SJCRH30 (cell line): ENCODE measurements at regions not wholly inside any gene's neighbourhood (a gene's known extent, or its start where the extent isn't known, plus 50 kb on each side); places are given as distances from the start of the nearest gene placed in this dataset.

Experiments used
- DNase-seq, 2 experiments: peaks; one replicate each; pipeline ENCODE4 v3.0.0-alpha.2; 2015 to 2020
- H3K27ac ChIP-seq: fragments of 250-450 bp; sonication (Bioruptor Pico); 2 replicates; pipeline ENCODE4 v1.5.1; 2020; ENCODE audit warnings: mild to moderate bottlenecking, moderate library complexity
- H3K27me3 ChIP-seq: fragments of 250-450 bp; sonication (Bioruptor Pico); 2 replicates; pipeline ENCODE4 v1.5.1; 2020; ENCODE audit warnings: mild to moderate bottlenecking, moderate library complexity
- H3K36me3 ChIP-seq: fragments of 250-450 bp; sonication (Bioruptor Pico); 2 replicates; pipeline ENCODE4 v1.5.1; 2020; ENCODE audit warnings: mild to moderate bottlenecking, moderate library complexity
- H3K4me1 ChIP-seq: fragments of 250-450 bp; sonication (Bioruptor Pico); 2 replicates; pipeline ENCODE4 v1.5.1; 2020; ENCODE audit warnings: mild to moderate bottlenecking, moderate library complexity
- H3K4me3 ChIP-seq: fragments of 250-450 bp; sonication (Bioruptor Pico); 2 replicates; pipeline ENCODE4 v1.5.1; 2020; ENCODE audit warnings: mild to moderate bottlenecking, moderate library complexity
- H3K9me3 ChIP-seq: fragments of 250-450 bp; sonication (Bioruptor Pico); replicated peaks from 2 replicates; pipeline ENCODE4 v1.5.1; 2020; ENCODE audit warnings: mild to moderate bottlenecking, moderate library complexity

DNA sequence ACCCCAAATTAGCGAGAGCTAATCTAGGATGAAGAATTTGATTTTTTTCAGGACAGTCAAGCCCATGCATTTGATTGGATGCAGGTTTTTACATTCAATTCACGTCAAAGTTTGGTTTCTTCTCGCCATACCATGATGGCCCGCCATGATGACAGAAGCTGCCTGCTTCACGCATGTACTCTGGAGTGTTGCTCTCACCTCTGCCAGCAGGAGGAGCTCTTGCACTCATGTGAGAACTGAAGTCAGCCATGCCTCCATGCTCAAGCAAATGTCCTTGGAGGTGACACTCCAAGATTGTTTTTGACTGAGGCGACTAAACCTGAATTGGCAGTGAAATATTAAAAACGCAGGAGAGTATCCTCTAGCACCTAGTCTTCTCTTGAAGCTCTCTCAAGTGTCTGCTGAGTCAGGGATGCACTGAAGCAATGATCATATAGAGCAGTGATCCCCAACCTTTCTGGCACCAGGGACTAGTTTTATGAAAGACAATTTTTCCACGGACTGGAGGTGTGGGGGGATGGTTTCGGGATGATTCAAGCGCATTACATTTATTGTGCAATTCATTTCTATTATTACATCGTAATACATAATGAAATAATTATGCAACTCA is 120.9 kb downstream of the SAMMSON start:
- no peak overlapping the region for H3K4me3 ChIP-seq
- no peak overlapping the region for H3K27ac ChIP-seq
- H3K27me3 ChIP-seq = no peaks in the 10 kb centered on the region
- no peaks in the 10 kb centered on the region for H3K4me1 ChIP-seq
- no peaks in the 10 kb centered on the region for H3K36me3 ChIP-seq
- H3K9me3 ChIP-seq = no peaks in the 10 kb centered on the region
- peak; percentile 54 to 71 for DNase-seq

- no peak overlapping the region for H3K27ac ChIP-seq
- H3K9me3 ChIP-seq = no peaks in the 10 kb centered on the region
- DNase-seq = no peak
- no peaks in the 10 kb centered on the region for H3K36me3 ChIP-seq
- H3K4me1 ChIP-seq = no peaks in the 10 kb centered on the region
- H3K27me3 ChIP-seq = no peaks in the 10 kb centered on the region
- no peak overlapping the region for H3K4me3 ChIP-seq
Observed at GRCh38 chr3:70127192-70127591, 127.7 kb downstream of the SAMMSON start.

DNA sequence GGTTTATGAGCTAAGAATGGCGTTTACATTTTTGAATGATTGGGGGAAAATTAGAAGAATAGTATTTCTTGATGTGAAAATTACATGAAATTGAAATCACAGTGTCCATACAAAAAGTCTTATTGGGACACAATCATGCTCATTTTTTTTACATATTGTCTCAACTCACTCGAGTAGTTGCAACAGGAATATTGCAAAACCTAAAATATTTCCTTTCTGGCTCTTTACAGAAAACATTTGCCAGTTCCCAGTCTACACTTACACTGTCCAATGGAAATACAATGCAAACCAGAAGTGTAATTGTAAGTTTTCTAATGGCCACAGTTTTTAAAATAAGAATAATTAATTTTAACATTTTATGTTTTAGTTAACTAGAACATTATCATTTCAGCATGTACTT is 137.8 kb downstream of the SAMMSON start:
- Histone ChIP-seq H3K9me3 (no peaks in the 10 kb centered on the region), H3K27ac (no peak overlapping the region), H3K4me3 (no peak overlapping the region), H3K4me1 (no peaks in the 10 kb centered on the region), H3K36me3 (no peaks in the 10 kb centered on the region), H3K27me3 (no peaks in the 10 kb centered on the region)
- DNase-seq = no peak

GRCh38 chr3:70138606-70139005 is 139.1 kb downstream of the SAMMSON start:
- no peaks in the 10 kb centered on the region for H3K27me3 ChIP-seq
- no peak overlapping the region for H3K27ac ChIP-seq
- no peaks in the 10 kb centered on the region for H3K4me1 ChIP-seq
- no peaks in the 10 kb centered on the region for H3K36me3 ChIP-seq
- no peak overlapping the region for H3K4me3 ChIP-seq
- DNase-seq = no peak
- no peaks in the 10 kb centered on the region for H3K9me3 ChIP-seq
